Ishikawa (cell line): ENCODE measurements at regions not wholly inside any gene's neighbourhood (a gene's known extent, or its start where the extent isn't known, plus 50 kb on each side); places are given as distances from the start of the nearest gene placed in this dataset.

Experiments used
- CEBPB ChIP-seq: IDR thresholded peaks from 2 replicates; pipeline ENCODE4 v1.6.1; 2012
- CREB1 ChIP-seq: IDR thresholded peaks from 2 replicates; pipeline ENCODE4 v1.6.1; 2012; ENCODE audit warnings: low read depth
- EGR1 ChIP-seq: IDR thresholded peaks from 2 replicates; pipeline ENCODE4 v1.6.1; 2012
- EP300 ChIP-seq: IDR thresholded peaks from 2 replicates; pipeline ENCODE4 v1.6.1; 2012; ENCODE audit warnings: borderline replicate concordance
- FOXM1 ChIP-seq: IDR thresholded peaks from 2 replicates; pipeline ENCODE4 v1.6.1; 2012; ENCODE audit warnings: low read depth, borderline replicate concordance
- MAX ChIP-seq: IDR thresholded peaks from 2 replicates; pipeline ENCODE4 v1.6.1; 2012
- NFIC ChIP-seq: IDR thresholded peaks from 2 replicates; pipeline ENCODE4 v1.6.1; 2012
- RAD21 ChIP-seq: IDR thresholded peaks from 2 replicates; pipeline ENCODE4 v1.6.1; 2012; ENCODE audit warnings: low read depth
- REST ChIP-seq: IDR thresholded peaks from 2 replicates; pipeline ENCODE4 v1.6.1; 2012; ENCODE audit warnings: low read depth, mild to moderate bottlenecking
- TAF1 ChIP-seq: IDR thresholded peaks from 2 replicates; pipeline ENCODE4 v1.6.1; 2012; ENCODE audit warnings: low read depth, mild to moderate bottlenecking
- TCF12 ChIP-seq: IDR thresholded peaks from 2 replicates; pipeline ENCODE4 v1.6.1; 2012; ENCODE audit warnings: low read depth
- TEAD4 ChIP-seq: IDR thresholded peaks from 2 replicates; pipeline ENCODE4 v1.6.1; 2012
- YY1 ChIP-seq: IDR thresholded peaks from 2 replicates; pipeline ENCODE4 v1.6.1; 2012; ENCODE audit warnings: low read depth
- ZBTB7A ChIP-seq: IDR thresholded peaks from 2 replicates; pipeline ENCODE4 v1.6.1; 2012; ENCODE audit warnings: low read depth
- TF ChIP-seq, protein P1 (sequence below): IDR thresholded peaks from 2 replicates; pipeline ENCODE4 v1.6.1; 2012

DNA sequence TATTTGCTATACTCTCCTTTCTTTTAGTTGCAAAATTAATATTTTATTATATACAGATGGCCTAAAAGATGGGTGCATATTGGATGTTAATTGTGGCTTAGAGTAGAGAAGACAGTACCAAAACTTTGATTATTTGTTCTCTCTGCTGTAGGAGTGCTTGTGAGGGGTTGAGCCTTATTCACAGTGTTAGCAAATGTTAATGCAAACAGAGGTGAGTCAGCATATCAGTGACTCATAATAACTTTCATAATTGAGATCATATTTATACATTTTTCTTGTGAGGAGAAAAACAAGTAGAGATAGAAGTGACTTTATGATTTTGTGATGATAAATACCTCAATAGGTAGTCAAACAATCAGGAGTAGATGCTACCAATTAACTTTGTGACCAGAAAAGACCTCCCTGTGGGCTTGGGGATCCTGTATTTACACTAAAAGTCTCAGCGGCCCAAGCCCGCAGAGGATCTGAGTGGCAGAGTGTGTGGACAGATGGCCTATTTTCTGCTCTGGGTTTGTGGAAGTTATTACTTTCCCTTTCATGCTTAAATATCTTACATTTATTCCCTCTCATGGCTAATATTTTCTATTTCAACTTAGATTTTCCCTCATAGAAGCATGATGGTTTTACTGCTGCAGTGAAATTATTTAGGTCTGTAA, 226.5 kb downstream of the TAF11L14 start:
- TF ChIP-seq YY1 (no peak), NFIC (no peak), TAF1 (no peak), TEAD4 (no peak), EP300 (no peak), MAX (no peak), ZBTB7A (no peak), CREB1 (no peak), FOXM1 (no peak), EGR1 (no peak), CEBPB (no peak), REST (no peak), TCF12 (no peak), RAD21 (no peak)
- TF ChIP-seq, protein P1, sequence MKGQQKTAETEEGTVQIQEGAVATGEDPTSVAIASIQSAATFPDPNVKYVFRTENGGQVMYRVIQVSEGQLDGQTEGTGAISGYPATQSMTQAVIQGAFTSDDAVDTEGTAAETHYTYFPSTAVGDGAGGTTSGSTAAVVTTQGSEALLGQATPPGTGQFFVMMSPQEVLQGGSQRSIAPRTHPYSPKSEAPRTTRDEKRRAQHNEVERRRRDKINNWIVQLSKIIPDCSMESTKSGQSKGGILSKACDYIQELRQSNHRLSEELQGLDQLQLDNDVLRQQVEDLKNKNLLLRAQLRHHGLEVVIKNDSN = no peak

GRCh38 chr5:17864903-17865302, 230.6 kb downstream of the TAF11L14 start:
- TF ChIP-seq CEBPB = peak; percentile 60

- TF ChIP-seq TCF12 (0 out of 2 replicates have a peak, but pooled peaks have one; percentile 25), TEAD4 (0 out of 2 replicates have a peak, but pooled peaks have one; percentile 16), EP300 (peak; percentile 64; the same call in 1 of the 2 replicates), NFIC (peak; percentile 17; the same call in 1 of the 2 replicates)
Observed at GRCh38 chr5:17865966-17866365, 231.7 kb downstream of the TAF11L14 start.

- TF ChIP-seq YY1 (no peak), MAX (no peak), EGR1 (no peak), TCF12 (no peak), CREB1 (no peak), EP300 (no peak), REST (no peak), TEAD4 (no peak), ZBTB7A (no peak), FOXM1 (no peak), CEBPB (no peak), TAF1 (no peak)
Observed at GRCh38 chr5:17872204-17872603, 237.9 kb downstream of the TAF11L14 start.

DNA sequence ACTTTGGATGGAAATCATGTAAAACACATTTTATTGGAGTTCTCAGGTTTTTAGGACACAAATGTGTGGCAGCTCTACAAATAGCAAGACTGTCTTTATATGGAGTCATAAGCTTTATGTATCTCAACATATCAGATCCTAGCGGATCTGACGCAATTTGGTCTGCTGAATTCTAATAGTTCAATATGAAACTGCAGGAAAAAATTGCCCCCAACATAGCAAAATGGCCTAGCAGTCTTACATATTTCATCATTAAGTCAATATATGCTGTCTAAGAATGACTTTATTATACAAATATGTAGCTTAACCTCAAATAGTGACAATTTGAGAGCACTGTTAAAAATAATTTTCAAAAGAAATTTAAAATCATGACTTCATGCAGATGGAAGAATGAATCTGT, 244.3 kb downstream of the TAF11L14 start:
- TF ChIP-seq CREB1 (no peak), TEAD4 (no peak), EP300 (no peak), ZBTB7A (no peak), MAX (no peak), NFIC (no peak), TAF1 (no peak), YY1 (no peak), RAD21 (no peak), CEBPB (no peak), REST (no peak), EGR1 (no peak), FOXM1 (no peak), TCF12 (no peak)
- TF ChIP-seq, protein P1 = no peak
